ENCODE measurements at regions not wholly inside any gene's neighbourhood (a gene's known extent, or its start where the extent isn't known, plus 50 kb on each side); places are given as distances from the start of the nearest gene placed in this dataset.

GRCh38 chr9:32045513-32045912 is 338.9 kb upstream of the ACO1 start:
- TF ChIP-seq CTCF (conservative IDR thresholded peaks at IDR 0.05; ENCODE audit: low read depth, low read length) (no peak), RAD21 (IDR thresholded peaks at IDR 0.05; ENCODE audit: low read length) (no peak), MAFK (IDR thresholded peaks at IDR 0.05; ENCODE audit: low read depth, low read length) (no peak), CEBPB (IDR thresholded peaks at IDR 0.05; ENCODE audit: low read depth, low read length) (no peak), POLR2A (IDR thresholded peaks at IDR 0.05; ENCODE audit: low read depth, low read length) (no peak), NFE2L2 (IDR thresholded peaks at IDR 0.05; ENCODE audit: low read depth, low read length) (no peak), USF2 (IDR thresholded peaks at IDR 0.05; ENCODE audit: low read depth, low read length) (no peak)
